MM.1S (cell line): ENCODE measurements at regions not wholly inside any gene's neighbourhood (a gene's known extent, or its start where the extent isn't known, plus 50 kb on each side); places are given as distances from the start of the nearest gene placed in this dataset.

ENCODE experiments used
- EZH2 ChIP-seq: fragments of 300-600 bp; sonication (generic); optimal IDR thresholded peaks from 2 replicates; pipeline ENCODE3; 2017; ENCODE audit warnings: low read depth, mild to moderate bottlenecking, antibody characterized with exemption, low read length, mixed read lengths
- EZH2phosphoT487 ChIP-seq: fragments of 300-600 bp; sonication (generic); IDR thresholded peaks from 2 replicates; pipeline ENCODE4 v1.6.1; 2018; ENCODE audit warnings: antibody characterized with exemption, low read length
- TF ChIP-seq, protein P1 (sequence below): fragments of 300-600 bp; sonication (generic); IDR thresholded peaks from 2 replicates; pipeline ENCODE4 v1.5.1; 2016; ENCODE audit warnings: antibody characterized with exemption, low read length, mixed read lengths

DNA sequence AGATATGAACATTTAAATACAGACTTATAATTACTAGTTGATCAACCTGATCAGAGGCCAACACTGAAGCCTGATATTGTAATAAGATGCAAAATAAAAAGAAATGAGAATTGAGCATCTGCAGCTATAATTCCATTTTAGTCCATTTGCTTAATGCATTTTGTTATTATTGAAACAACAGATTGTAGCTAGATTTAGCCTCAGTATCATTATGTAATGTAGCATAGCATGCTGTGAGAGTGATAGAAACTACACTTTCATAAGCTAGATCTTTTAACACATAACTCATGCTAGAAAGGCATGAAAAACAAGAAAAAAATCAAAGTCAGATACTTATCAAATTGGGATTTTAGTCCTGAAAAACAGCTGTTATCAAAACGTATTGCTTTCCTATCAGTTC, 292.7 kb upstream of the ADARB2 start:
- TF ChIP-seq, protein P1, sequence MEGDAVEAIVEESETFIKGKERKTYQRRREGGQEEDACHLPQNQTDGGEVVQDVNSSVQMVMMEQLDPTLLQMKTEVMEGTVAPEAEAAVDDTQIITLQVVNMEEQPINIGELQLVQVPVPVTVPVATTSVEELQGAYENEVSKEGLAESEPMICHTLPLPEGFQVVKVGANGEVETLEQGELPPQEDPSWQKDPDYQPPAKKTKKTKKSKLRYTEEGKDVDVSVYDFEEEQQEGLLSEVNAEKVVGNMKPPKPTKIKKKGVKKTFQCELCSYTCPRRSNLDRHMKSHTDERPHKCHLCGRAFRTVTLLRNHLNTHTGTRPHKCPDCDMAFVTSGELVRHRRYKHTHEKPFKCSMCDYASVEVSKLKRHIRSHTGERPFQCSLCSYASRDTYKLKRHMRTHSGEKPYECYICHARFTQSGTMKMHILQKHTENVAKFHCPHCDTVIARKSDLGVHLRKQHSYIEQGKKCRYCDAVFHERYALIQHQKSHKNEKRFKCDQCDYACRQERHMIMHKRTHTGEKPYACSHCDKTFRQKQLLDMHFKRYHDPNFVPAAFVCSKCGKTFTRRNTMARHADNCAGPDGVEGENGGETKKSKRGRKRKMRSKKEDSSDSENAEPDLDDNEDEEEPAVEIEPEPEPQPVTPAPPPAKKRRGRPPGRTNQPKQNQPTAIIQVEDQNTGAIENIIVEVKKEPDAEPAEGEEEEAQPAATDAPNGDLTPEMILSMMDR: no peak
- no peak for TF ChIP-seq EZH2
- TF ChIP-seq EZH2phosphoT487: no peak
